HG03565 (cell line): ENCODE measurements at regions not wholly inside any gene's neighbourhood (a gene's known extent, or its start where the extent isn't known, plus 50 kb on each side); places are given as distances from the start of the nearest gene placed in this dataset.
"Not testable (repeated sequence)": the region's sequence is repeated elsewhere in the genome, so short reads cannot be mapped to it uniquely, and the experiment has no call there.

ENCODE experiments used
- ATAC-seq: cut with Tn5 transposase; IDR thresholded peaks from one replicate; pipeline ENCODE4 v1.9.1; 2021; ENCODE audit warnings: mild to moderate bottlenecking, moderate library complexity; ENCODE audit not compliant: unreplicated experiment

DNA sequence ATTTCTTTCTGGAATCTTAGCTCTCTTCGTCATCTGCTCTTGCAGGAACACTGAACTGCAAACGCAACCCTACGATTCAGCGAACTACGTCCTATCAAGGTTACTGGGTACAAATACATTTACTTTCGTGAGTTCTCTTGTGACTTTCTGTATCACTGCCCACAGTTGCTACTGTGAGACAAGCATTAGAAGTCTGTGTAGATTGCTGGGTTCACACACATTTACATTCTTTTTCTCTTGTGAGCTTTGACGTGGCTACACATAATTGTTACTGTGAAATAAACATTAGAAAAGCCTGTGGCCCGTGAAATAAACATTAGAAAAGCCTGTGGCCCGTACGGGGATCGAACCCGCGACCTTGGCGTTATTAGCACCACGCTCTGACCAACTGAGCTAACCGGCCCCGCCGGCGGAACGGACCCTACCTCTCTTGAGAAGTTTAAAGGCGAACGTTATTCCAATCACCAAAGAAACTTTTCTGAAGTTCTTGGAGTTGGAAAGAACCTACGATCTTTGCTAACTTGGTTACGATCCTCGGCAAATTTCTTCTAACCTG, 61.2 kb upstream of the ZNF322 start:
- not testable (repeated sequence) for ATAC-seq

DNA sequence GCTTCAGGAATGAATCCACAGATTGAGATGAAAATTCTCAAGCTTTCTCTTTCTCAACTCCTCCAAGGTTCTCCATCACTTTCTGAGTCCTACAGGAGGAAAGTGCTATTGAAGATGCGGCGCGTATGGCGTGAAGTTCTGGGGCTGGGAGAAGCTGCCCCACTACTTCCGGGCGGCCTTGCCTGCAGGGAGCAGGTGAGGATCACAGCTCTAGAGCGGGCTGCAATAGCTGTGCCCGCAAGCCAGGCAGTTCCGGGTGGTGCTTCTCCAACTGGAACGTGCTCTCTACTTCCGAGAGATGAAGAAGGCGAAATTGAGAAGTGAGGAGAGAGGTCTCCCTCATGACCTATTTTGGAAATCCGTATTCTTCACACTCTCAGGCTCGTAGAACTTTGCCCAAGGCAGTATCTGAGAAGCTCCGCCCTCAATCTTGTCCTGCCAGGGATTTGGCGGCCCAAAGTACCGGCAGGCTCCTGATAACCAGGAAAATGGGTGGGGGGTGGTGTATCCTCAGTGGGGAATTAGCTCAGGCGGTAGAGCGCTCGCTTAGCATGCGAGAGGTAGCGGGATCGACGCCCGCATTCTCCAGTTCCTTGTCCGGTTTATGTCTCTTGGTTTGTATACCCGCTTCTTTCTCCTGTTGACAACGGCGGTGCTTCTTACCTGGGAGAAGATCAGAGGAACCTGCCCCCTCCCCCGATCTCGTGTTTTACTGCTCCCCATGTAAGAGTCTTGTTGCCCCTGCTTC, 70.6 kb upstream of the ZNF322 start:
- not testable (repeated sequence) for ATAC-seq

DNA sequence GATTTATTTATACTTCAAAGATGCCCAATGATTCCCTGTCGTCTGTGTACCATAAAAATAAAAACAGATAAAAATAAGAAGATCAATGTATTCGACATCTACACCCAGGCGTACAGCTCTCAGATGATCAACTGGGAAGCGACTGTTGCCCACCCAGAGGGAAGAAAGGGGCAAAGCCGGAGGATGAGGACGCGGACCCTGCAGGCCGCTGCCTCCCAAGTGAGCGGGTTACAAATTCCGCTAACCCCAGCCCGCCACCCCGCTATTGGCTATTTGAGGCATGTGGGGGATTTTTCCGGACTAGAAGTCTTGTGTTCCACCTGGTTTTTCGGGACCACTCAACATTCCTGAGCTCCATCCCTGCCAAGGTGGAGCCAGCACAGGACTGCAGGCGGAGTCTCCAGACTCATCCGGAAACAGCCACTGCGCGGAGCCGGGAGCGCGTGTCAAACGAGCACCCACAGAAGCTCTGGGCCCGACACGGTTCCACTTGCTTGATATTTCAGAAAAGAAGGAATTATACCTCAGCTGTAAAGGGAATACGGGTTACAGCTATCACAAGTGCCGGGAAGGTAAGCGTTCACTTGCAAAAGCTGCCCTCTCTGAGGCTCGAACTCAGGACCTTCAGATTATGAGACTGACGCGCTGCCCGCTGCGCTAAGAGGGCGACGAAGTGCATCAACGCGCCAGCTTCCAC, 75.4 kb upstream of the ZNF322 start:
- not testable (repeated sequence) for ATAC-seq

DNA sequence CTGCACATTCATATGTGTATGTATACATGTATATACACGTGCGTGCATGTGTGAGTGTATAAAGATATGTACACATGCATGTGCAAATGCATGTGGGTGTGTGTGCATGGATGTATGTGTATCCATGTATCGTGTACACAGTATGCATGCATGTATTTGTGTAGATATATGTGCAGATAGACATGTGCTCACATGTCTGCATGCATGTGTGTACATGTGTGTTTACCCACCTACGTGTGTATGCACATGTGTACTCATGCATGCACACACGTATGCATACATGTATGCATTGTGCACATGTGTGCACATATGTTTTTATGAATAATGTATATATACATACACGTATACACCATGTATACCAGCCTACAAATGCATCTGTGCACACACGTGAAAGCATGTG, 80.3 kb upstream of the ZNF322 start:
- ATAC-seq: no peak

DNA sequence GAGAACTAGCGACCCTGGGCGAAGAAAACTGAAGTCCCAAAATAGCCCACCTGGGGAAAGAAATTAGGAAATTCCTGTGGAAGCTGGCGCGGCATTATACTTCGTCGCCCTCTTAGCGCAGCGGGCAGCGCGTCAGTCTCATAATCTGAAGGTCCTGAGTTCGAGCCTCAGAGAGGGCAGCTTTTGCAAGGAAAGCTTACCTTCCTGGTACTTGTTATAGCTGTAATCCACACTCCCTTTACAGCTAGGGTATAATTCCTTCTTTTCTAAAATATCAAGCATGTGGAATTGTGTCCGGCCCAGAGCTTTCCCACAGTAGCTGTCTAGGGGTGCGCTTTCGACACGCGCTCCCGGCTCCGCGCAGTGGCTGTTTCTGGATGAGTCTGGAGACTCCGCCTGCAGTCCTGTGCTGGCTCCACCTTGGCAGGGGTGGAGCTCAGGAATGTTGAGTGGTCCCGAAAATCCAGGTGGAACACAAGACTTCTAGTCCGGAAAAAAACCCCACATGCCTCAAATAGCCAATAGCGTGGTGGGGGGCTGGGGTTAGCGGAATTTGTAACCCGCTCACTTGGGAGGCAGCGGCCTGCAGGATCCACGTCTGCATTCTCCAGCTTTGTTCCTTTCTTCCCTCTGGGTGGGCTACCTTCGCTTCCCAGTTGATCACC, 83.7 kb upstream of the ZNF322 start:
- ATAC-seq: no peak

DNA sequence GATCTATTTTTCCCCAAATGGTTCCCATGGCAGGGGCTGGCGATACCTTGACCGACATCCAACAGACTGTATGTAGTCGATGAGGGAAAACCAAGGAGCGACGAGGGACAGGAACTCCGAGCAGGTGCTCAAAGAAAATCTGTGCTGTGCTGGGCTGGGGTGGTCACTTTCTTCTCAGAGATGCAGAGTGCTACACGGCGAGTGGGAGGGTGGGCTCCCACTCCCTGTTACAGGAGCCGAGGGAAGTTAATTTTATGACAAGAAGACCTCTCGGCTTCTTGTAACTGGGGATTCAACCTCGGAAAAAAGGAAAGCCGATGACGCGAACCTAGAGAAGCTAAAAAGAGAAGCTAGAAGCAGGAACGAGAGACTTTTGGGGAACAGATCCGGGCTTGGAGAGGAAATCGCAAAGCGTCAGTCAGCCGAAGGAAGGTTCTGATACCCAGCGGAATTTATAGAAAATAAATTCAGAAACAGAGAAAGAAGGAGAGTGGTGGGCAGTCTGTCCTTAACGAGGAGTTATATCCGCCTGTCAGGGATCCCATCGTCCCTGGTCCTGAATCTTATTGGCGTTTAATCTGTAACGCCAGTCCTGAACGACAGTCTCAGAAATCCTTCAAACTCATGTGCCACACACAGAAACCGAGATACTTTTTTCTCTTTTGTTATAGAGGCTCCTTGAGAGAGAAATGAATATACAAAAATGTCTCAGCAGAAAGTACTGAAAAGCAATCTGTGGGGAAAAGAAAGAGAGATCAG, 84.6 kb upstream of the ZNF322 start:
- no peak for ATAC-seq

DNA sequence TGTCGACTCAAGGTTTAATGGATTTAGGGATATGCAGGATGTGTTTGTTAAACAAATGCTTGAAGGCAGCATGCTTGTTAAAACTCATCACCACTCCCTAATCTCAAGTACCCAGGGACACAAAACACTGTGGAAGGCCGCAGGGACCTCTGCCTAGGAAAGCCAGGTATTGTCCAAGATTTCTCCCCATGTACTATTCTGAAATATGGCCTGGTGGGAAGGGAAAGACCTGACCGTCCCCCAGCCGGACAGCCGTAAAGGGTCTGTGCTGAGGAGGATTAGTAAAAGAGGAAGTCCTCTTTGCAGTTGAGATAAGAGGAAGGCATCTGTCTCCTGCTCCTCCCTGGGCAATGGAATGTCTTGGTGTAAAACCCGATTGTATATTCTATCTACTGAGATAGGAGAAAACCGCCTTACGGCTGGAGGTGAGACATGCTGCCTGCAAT, 85.3 kb upstream of the ZNF322 start:
- ATAC-seq: not testable (repeated sequence)

DNA sequence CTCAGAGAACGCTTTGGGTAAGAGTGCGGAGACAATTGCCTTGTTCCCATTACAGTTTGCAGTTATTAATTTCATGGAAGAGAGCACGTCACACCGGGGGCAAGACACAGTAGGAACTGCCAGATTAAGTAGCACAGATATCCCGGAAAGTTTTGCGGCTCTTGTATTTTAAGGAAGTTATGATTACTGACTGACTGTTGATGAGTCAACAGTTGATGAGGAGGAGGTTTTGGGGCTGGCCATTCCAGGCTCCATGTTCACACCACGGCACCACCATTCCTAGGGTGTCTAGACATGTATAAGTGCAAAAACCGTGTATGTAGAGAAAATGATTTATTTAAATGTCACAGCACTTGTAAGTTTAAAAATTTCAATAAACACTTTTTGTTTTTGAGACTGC, 86.4 kb upstream of the ZNF322 start:
- not testable (repeated sequence) for ATAC-seq

DNA sequence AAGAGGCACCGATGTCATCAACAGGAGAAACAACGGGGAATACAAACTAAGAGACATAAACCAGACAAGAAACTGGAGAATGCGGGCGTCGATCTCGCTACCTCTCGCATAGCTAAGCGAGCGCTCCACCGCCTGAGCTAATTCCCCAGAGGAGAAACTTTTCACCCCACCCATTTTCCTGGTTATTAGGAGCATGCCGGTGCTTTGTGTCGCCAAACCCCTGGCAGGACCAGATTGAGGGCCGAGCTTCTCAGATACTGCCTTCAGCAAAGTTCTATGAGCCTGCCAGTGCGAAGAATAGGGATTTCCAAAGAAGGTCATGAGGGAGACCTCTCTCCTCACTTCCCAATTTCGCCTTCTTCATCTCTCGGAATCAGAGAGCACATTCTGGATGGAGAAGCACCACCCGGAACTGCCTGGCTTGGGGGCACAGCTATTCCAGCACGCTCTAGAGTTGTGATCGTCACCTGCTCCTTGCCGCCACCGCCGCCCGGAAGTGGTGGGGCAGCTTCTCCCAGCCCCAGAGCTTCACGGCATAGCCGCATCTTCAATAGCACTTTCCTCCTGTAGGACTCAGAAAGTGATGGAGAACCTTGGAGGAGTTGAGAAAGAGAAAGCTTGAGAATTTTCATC, 89.7 kb upstream of the ZNF322 start:
- ATAC-seq: not testable (repeated sequence)

DNA sequence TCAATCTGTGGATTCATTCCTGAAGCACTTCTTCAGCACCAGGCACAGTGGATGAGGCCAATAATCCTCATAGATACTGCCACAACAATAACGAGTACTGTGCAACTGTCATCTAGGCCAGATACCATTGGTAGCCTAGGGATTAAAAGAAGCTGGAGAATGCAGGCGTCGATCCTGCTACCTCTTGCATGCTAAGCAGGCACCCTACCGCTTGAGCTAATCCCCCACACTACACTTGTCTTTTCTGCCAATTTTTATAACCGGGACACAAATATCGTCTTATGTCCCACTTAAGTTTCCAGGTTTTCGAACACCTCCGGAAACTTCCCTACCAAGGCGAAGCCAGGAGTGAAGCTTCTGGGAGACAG, 90.2 kb upstream of the ZNF322 start:
- not testable (repeated sequence) for ATAC-seq

DNA sequence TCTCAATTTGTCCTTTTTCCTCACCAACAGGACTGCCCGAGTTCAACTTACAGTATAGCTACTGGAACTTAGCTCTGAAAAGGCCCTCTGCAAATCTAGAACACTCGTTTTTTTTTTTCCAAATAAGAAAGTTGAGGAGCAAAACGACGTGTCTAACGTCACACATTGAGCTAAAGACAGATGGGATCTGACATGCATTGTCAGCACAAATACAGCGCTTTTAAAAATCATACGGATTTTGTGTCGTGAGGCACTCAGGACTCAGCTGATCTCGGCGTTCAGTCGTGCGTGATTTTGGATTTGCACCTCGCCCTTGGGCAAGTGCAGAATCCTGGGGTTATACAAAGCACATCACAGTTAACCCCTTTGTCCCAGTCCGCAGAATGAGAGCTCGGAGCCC, 94.7 kb upstream of the ZNF322 start:
- ATAC-seq: no peak

DNA sequence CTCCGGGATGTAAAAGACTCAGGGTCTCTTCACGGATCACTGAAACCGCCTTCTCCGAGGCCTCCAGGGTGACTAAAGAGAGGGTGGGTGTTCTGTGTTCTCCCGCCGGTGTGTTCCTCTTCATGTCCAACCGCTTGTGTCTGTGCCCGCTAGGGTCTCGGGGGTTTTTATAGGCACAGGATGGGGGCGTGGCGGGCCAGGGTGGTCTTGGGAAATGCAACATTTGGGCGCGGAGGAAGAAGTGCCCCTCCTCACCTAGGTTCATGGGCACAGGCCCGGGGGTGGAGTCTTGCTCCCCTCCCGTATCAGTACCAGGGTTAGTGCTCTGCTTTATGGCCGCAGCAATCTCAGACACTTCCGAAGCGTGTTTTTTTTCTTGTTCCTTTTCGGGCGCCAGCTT, 95.3 kb upstream of the ZNF322 start:
- ATAC-seq: not testable (repeated sequence)

DNA sequence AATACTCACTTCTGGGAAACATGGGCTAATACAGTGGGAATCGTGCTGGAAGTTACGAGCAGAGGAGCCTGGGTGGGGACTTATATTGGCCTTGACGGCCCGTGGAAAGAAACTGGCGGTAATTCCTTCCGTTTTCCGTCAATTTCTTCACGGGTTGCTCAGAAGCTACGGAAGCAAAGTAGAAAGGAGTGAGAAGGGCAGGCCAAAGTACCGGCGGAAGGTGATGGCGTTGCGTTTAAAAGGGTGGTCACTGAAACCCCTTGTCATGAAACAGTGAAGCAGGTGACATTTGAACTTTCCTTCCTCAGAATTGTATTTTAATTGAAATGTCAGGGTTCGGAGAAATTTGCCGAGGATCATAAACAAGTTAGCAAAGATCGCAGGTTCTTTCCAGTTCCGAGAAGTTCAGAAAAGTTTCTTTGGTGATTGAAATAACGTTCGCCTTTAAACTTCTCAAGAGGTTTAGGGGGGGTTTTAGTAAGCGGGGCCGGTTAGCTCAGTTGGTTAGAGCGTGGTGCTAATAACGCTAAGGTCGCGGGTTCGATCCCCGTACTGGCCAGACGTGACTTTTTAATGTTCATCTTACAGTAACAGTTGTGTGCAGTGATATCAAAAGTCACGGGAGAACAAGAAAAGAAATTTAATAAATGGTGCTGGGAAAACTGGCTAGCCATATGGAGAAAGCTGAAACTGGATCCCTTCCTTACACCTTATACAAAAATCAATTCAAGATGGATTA, 96.7 kb upstream of the ZNF322 start:
- ATAC-seq: not testable (repeated sequence)

DNA sequence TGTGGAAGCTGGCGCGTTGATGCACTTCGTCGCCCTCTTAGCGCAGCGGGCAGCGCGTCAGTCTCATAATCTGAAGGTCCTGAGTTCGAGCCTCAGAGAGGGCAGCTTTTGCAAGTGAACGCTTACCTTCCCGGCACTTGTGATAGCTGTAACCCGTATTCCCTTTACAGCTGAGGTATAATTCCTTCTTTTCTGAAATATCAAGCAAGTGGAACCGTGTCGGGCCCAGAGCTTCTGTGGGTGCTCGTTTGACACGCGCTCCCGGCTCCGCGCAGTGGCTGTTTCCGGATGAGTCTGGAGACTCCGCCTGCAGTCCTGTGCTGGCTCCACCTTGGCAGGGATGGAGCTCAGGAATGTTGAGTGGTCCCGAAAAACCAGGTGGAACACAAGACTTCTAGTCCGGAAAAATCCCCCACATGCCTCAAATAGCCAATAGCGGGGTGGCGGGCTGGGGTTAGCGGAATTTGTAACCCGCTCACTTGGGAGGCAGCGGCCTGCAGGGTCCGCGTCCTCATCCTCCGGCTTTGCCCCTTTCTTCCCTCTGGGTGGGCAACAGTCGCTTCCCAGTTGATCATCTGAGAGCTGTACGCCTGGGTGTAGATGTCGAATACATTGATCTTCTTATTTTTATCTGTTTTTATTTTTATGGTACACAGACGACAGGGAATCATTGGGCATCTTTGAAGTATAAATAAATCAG, 106.8 kb upstream of the ZNF322 start:
- ATAC-seq: not testable (repeated sequence)

DNA sequence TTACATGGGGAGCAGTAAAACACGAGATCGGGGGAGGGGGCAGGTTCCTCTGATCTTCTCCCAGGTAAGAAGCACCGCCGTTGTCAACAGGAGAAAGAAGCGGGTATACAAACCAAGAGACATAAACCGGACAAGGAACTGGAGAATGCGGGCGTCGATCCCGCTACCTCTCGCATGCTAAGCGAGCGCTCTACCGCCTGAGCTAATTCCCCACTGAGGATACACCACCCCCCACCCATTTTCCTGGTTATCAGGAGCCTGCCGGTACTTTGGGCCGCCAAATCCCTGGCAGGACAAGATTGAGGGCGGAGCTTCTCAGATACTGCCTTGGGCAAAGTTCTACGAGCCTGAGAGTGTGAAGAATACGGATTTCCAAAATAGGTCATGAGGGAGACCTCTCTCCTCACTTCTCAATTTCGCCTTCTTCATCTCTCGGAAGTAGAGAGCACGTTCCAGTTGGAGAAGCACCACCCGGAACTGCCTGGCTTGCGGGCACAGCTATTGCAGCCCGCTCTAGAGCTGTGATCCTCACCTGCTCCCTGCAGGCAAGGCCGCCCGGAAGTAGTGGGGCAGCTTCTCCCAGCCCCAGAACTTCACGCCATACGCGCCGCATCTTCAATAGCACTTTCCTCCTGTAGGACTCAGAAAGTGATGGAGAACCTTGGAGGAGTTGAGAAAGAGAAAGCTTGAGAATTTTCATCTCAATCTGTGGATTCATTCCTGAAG, 111.6 kb upstream of the ZNF322 start:
- ATAC-seq: not testable (repeated sequence)

DNA sequence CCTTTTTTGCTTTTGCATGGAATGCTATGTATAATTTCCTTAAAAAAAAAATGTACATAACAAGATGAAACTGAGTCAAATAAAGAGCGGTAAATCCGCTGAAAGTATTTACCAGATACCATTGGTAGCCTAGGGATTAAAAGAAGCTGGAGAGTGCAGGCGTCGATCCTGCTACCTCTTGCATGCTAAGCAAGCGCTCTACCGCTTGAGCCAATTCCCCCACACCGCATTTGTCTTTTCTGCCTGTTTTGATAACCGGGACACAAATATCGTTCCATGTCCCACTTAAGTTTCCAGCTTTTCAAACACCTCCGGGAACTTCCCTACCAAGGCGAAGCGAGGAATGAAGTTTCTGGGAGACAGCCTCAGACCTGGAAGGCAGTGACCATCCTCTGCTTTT, 113.9 kb upstream of the ZNF322 start:
- ATAC-seq: not testable (repeated sequence)

DNA sequence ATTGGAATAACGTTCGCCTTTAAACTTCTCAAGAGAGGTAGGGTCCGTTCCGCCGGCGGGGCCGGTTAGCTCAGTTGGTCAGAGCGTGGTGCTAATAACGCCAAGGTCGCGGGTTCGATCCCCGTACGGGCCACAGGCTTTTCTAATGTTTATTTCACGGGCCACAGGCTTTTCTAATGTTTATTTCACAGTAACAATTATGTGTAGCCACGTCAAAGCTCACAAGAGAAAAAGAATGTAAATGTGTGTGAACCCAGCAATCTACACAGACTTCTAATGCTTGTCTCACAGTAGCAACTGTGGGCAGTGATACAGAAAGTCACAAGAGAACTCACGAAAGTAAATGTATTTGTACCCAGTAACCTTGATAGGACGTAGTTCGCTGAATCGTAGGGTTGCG, 121.0 kb upstream of the ZNF322 start:
- ATAC-seq: not testable (repeated sequence)
